GM19328 (cell line): ENCODE measurements at regions not wholly inside any gene's neighbourhood (a gene's known extent, or its start where the extent isn't known, plus 50 kb on each side); places are given as distances from the start of the nearest gene placed in this dataset.
"Not testable (repeated sequence)": the region's sequence is repeated elsewhere in the genome, so short reads cannot be mapped to it uniquely, and the experiment has no call there.

Experiments used
- ATAC-seq: cut with Tn5 transposase; IDR thresholded peaks from one replicate; pipeline ENCODE4 v1.9.1; 2021; ENCODE audit warnings: mild to moderate bottlenecking, moderate library complexity; ENCODE audit not compliant: unreplicated experiment

- no peak for ATAC-seq
Observed at GRCh38 chr5:13107537-13107936, 837.0 kb downstream of the DNAH5 start.

DNA sequence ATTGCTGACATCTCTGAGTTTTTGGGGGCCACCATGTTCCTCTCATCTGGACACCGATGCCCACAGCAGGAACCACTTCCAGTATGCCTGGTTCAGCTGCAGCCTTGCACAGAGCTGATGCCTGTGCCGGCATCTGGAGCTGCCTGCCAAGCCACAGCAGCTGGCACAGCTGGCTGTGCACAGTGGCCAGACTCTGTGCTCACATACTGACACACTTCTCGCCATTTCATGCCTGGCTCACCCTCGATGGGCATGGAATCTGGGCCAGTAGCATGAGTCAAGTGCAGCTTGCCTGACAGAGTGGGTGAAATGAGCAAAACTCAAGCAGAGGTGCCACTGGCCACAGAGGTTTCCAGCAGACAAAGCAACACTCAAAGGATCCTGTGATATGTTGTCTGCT lies 863.4 kb downstream of the DNAH5 start:
- ATAC-seq: no peak

- ATAC-seq: not testable (repeated sequence)
Observed at GRCh38 chr5:13072936-13073335, 871.6 kb downstream of the DNAH5 start.

- no peak for ATAC-seq
Observed at GRCh38 chr5:13063088-13063487, 881.4 kb downstream of the DNAH5 start.

DNA sequence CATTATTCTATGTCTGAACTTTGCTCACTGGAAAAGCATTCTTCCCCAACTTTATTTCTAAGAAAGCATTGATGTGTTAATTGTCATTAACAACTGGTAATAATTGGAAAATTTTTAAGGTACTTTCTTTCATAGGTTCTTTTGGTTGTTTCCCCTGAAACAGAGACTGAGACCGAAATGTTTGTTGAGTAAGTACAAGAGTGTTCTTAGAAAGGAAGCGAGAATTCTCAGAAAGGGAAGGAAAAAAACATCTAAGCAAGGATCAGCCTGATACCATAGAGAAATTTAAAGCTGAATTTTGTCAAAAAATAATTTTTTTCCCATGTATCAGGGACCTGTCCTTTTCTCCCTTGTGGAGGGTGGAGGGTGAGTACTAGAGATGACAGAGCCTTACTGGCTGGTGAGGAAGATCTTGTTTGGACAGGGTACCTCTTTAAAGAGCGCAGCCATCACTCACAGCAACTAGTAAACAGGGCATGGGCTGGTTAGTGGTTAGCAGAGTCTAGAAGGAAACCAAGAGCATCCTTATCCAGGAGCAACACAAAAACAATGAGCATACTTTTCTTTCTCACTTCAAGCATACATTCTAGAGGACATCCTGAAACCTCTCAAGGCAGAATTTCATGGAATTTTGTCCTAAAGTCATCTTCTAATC lies 898.5 kb downstream of the DNAH5 start:
- ATAC-seq: no peak

DNA sequence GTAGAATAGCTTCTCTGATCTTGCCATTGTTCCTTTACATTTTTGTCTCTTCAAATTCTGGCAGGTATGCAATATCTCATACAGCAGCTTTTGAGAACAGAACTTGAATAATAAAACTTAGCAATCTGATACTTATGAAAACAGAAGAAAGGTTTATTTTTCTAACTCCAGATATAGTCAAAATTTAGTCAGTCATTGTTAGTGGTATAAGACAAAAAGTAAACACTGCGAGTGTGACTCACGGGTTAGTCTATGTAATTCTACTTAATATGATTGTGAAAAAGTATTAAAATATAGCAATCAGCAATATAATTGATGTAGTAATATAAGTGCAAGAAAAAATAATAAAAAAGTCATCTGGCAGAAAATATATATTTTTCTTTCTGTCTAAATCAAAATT lies 910.4 kb downstream of the DNAH5 start:
- no peak for ATAC-seq

DNA sequence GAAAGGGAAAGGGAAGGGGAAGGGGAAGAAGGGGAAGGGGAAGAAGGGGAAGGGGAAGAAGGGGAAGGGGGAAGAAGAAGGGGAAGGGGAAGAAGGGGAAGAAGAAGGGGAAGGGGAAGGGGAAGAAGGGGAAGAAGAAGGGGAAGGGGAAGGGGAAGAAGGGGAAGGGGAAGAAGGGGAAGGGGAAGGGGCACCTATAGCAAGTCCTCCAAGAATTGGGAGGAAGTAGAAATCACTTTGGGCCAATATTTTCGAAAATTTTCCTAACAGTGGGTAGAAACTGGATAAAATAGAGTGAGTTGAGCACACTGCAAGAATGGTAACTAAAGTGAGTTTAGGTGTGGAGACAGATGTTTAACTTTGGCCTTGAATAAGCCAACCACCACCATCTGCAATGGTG lies 915.3 kb downstream of the DNAH5 start:
- ATAC-seq: no peak

GRCh38 chr5:13027874-13028273 lies 916.6 kb downstream of the DNAH5 start:
- no peak for ATAC-seq

- ATAC-seq: no peak
Observed at GRCh38 chr5:13019729-13020128, 924.8 kb downstream of the DNAH5 start.

- no peak for ATAC-seq
Observed at GRCh38 chr5:13003457-13003856, 941.0 kb downstream of the DNAH5 start.

- ATAC-seq: no peak
Observed at GRCh38 chr5:12999667-13000066, 944.8 kb downstream of the DNAH5 start.

DNA sequence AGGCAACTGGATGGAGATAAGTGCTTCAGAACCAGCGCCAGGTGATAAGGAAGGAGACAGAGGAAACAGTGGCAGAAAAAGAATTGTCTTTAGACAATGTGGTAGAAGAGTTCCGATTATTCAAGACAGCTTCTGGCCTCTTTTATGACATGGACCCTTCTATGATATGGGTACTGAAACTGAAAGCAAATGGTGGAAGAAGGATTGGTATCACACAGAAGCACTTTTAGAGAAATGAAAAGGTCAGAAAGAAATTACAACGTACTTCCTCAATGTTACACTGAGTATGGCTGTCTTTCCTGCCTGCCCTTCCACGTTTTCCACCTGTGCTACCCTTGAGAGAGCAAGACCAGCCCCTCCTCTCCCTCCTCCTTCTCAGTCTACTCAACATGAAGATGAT lies 959.3 kb downstream of the DNAH5 start:
- ATAC-seq: no peak

- no peak for ATAC-seq
Observed at GRCh38 chr5:12974856-12975255, 969.6 kb downstream of the DNAH5 start.

DNA sequence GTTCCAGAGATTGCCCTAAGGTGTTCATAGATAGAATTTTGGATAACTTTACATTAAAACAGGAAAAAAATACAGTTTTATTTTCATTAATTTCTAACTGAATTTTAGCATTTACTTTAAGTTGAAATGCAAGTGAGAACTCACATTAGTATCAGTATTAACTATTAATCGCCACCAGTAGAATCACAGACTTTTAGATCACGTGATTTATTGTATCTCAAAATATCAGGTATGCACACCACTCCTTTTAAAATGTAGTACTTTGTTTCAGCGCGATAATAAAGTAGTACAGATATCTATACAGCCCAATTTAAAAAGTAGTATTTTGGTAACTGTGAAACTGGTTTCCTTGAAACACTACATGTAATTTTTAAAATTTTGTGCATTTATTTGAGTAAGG lies 978.7 kb downstream of the DNAH5 start:
- no peak for ATAC-seq

- ATAC-seq: no peak
Observed at GRCh38 chr5:12959713-12960112, 984.8 kb downstream of the DNAH5 start.

DNA sequence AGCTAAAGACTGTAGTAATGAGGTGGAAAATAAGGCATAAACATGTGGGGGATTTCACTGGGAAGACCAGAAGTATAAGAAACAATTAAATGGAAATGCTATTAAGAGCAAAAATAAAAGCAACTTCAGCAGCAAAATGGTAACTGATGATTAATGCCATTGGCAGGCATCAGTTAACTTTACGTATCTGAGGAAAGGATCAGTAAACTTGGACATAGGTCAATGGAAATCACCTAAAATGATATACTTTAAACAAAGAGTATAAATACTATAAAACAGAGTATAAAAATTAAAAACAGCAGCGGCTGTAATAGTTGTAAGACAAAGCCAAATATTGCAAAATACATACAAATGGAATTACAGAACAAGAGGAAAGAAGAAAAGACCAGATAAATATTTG lies 992.1 kb downstream of the DNAH5 start:
- no peak for ATAC-seq

DNA sequence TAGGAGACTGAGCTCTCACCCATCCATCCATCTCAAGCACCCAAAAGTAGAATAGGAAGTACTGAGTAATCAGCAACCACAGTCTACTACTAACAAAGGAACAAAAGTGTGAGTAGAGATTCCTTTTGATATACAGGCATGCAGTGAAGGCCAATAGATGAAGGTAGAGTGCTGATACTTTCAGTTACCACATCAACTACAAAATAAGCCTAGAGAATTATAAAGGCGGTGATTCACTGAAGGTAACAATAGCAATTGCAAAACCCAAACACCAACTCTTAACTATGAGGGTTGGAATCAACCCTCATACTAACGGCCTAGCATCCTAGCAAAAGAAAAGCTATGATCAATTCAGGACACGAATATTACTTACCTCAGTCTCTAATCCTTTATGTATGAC lies 992.6 kb downstream of the DNAH5 start:
- ATAC-seq: no peak

DNA sequence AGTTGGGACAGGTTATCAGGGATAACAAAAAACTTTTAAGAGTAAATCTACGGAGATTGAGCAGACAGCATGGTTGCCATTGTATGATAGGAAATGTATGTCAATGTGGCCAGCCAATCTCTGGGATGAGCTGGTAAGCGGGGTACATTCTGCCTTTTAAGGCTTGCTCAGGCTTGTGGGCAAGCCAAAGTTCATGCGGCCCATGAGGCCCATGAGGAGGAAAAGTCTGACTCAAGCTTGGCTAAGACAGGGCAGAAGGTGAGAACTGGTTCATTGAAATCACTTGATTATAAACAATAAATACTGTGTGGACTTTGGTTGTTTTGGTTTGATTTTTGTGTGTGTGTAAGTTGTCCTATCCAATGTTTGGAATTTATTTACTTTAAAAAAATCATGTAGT lies 997.1 kb downstream of the DNAH5 start:
- ATAC-seq: no peak

- not testable (repeated sequence) for ATAC-seq
Observed at GRCh38 chr5:12945477-12945876, 999.0 kb downstream of the DNAH5 start.

GRCh38 chr5:12936221-12936620 lies 1008.3 kb downstream of the DNAH5 start:
- ATAC-seq: no peak

DNA sequence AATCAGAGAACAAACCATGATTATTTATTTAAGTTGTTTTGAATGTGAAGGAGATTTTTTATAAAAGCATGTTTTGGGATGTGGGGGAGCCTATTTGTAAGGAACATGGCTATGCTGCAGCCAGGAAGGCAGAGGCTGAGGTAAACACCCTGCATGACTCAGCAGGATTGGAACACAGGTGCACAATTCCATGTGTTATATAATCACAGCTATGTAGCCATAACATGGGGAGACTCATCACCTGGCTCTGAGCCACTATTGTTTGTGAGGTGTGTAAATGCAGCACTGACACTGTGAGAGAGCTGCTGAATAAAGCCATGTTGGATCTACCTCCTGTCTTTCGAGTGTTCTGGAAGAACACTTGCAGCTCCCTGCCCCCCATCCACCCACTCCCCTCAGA lies 1009.8 kb downstream of the DNAH5 start:
- no peak for ATAC-seq

GRCh38 chr5:12920527-12920926 lies 1016.3 kb upstream of the CTNND2 start:
- no peak for ATAC-seq

- no peak for ATAC-seq
Observed at GRCh38 chr5:12911156-12911555, 1006.9 kb upstream of the CTNND2 start.
